ENCODE measurements at regions not wholly inside any gene's neighbourhood (a gene's known extent, or its start where the extent isn't known, plus 50 kb on each side); places are given as distances from the start of the nearest gene placed in this dataset.

DNA sequence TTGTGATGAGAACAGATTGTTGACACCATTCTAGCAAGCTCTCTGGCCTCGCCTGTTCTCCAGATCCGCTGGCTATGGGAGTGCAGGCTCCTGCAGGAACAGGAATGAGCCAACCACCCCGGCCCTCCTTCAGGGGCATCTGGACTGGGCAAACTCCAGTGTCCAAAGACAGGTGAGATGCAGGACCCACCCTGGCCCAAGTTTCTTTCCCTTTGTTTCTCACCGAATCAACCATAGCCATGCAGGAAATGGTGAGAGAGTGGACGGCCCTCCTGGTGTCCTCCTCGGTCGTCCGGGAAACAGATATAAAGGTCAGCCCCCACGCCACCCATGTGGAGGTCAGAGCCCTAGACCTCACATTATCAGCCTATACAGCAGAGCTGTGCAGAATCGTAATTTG, 108.6 kb upstream of the IRX2 start:
- TF ChIP-seq POLR2A (IDR thresholded peaks at IDR 0.05), result no peak
- no peak for TF ChIP-seq CTCF (IDR thresholded peaks at IDR 0.05)
- no peak for TF ChIP-seq POLR2AphosphoS5 (IDR thresholded peaks at IDR 0.05)

Measured in breast epithelium (tissue), 3 donors.